Ovary (tissue), 7 donors: ENCODE measurements at regions not wholly inside any gene's neighbourhood (a gene's known extent, or its start where the extent isn't known, plus 50 kb on each side); places are given as distances from the start of the nearest gene placed in this dataset.

Experiments used
- DNase-seq, 5 donors: peaks; one replicate each; pipeline ENCODE4 v3.0.0-alpha.2; 2019 to 2020
- H3K27ac ChIP-seq, 2 donors: fragments of 200-600 bp; one replicate each; pipeline versions ENCODE4 v1.5.1 to v1.8.0; 2019 to 2022
- H3K27me3 ChIP-seq: fragments of 200-600 bp; one replicate; pipeline ENCODE4 v1.8.0; 2022
- H3K36me3 ChIP-seq: fragments of 200-600 bp; sonication (generic); one replicate; pipeline ENCODE4 v1.5.1; 2019
- H3K4me1 ChIP-seq: one replicate; pipeline ENCODE4 v1.8.1; 2013; ENCODE audit warnings: mild to moderate bottlenecking, moderate library complexity; ENCODE audit not compliant: insufficient read depth
- H3K4me3 ChIP-seq: fragments of 200-600 bp; sonication (generic); one replicate; pipeline ENCODE4 v1.5.1; 2017
- H3K9me3 ChIP-seq, 2 donors: fragments of 200-600 bp in 1 of 2; sonication (generic) in 1 of 2; one replicate each; pipeline versions ENCODE4 v1.5.1 to v1.8.1; 2013 to 2019; ENCODE audit warnings: mild to moderate bottlenecking in 1 of 2, moderate library complexity in 1 of 2
- EP300 ChIP-seq: sonication (generic); formaldehyde crosslinking; IDR thresholded peaks from one replicate; pipeline ENCODE4 v1.6.1; 2017; ENCODE audit warnings: antibody characterized with exemption
- POLR2A ChIP-seq: fragments of 450-650 bp; IDR thresholded peaks from one replicate; pipeline ENCODE4 v1.6.1; 2017; ENCODE audit warnings: antibody characterized with exemption, mild to moderate bottlenecking, moderate library complexity
- WGBS, 3 donors: extraction: QIAGEN DNeasy Blood & Tissue Kit in 1 of 3; methylation state at CpG; one replicate each; pipeline versions ENCODE4 v1.1.5 to v1.1.7; 2013 to 2017; 5-methylcytosine and 5-hydroxymethylcytosine counted together
- intact Hi-C, 4 donors: fragments of 100-400 bp; cut with DNase I; formaldehyde crosslinking; loops; one replicate each; pipeline versions ENCODE4 v1.11.0 to v1.15.1; 2022 to 2023
- TF ChIP-seq, protein P1 (sequence below), 3 donors: fragments of 450-650 bp in 2 of 3; fragments of 200-600 bp in 1 of 3; IDR thresholded peaks; one replicate each; pipeline versions ENCODE4 v1.5.1 to v1.8.0; 2016 to 2022; ENCODE audit warnings: antibody characterized with exemption in 3 of 3, mild to moderate bottlenecking in 1 of 3
- donor health status: DM: no; HTN: no; CAD: no; lungs with moderate emphysema.
- donor health status: DM: no; HTN: no; CAD: no.
- donor health status: Bipolar disorder and iron deficiency.
- donor health status: DM: no; HTN: no; CAD: no.
- donor health status: DM: yes; HTN: yes; CAD: no.

DNA sequence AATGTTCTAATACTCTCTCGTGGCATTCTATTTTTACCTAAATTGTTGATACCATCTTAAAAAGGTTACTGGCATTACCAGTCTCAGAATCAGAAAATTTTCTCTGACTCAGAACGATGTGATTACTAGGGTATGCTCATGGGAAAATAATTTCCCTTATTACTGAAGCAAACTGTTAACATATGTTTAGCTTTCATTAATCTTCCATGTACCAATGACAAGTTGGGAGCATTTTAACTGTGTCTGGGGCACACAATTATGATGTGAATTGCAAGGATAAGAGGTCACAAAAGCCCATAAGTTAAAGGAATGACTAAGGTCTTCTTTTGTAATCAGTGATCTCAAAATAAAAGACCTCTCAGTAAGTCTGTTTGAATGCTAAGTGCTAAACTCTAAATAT lies 1254.6 kb downstream of the PCDH18 start:
- Histone ChIP-seq H3K27me3 (no peaks in the 10 kb centered on the region), H3K4me1 (no peaks in the 10 kb centered on the region), H3K36me3 (no peaks in the 10 kb centered on the region), H3K27ac (no peak overlapping the region), H3K4me3 (no peak overlapping the region), H3K9me3 (no peaks in the 10 kb centered on the region)
- intact Hi-C loops = no loop called here
- no peak for DNase-seq
- TF ChIP-seq EP300 = no peak
- TF ChIP-seq, protein P1, sequence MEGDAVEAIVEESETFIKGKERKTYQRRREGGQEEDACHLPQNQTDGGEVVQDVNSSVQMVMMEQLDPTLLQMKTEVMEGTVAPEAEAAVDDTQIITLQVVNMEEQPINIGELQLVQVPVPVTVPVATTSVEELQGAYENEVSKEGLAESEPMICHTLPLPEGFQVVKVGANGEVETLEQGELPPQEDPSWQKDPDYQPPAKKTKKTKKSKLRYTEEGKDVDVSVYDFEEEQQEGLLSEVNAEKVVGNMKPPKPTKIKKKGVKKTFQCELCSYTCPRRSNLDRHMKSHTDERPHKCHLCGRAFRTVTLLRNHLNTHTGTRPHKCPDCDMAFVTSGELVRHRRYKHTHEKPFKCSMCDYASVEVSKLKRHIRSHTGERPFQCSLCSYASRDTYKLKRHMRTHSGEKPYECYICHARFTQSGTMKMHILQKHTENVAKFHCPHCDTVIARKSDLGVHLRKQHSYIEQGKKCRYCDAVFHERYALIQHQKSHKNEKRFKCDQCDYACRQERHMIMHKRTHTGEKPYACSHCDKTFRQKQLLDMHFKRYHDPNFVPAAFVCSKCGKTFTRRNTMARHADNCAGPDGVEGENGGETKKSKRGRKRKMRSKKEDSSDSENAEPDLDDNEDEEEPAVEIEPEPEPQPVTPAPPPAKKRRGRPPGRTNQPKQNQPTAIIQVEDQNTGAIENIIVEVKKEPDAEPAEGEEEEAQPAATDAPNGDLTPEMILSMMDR (IDR thresholded peaks at IDR 0.05) = no peak
- no peak for TF ChIP-seq POLR2A
- 4 to 23% (median 6%) methylated on average over 2 of the region's 2 CpGs for WGBS, 3 donors

DNA sequence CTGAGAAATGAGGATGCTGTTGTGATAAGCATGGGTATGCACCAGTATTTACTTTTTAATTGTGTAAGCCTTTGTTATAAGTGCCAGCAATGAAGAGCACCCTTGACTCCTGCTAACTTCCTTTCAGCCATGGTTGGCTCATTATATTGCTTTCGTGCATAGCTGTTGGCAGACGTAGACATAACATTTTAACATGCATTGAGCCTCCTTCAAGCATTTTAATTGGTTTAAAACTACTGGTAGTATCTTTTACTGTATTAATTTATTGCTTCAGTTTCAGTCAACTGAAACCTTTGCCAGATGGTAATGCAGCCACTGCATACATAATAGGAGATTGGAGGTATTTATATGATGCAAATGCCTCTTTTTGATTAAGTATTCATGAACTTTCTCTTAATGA lies 1285.4 kb downstream of the PCDH18 start:
- Histone ChIP-seq H3K9me3 (no peaks in the 10 kb centered on the region), H3K36me3 (no peaks in the 10 kb centered on the region), H3K4me3 (no peak overlapping the region), H3K27me3 (no peaks in the 10 kb centered on the region), H3K27ac (no peak overlapping the region), H3K4me1 (no peaks in the 10 kb centered on the region)
- whole genome bisulfite sequencing, 3 donors = 14 to 24% (median 23%) methylated on average over 2 of the region's 2 CpGs
- TF ChIP-seq EP300 = no peak
- TF ChIP-seq, protein P1 (IDR thresholded peaks at IDR 0.05) = no peak
- no peak for TF ChIP-seq POLR2A
- intact Hi-C loops = no loop called here
- no peak for DNase-seq

DNA sequence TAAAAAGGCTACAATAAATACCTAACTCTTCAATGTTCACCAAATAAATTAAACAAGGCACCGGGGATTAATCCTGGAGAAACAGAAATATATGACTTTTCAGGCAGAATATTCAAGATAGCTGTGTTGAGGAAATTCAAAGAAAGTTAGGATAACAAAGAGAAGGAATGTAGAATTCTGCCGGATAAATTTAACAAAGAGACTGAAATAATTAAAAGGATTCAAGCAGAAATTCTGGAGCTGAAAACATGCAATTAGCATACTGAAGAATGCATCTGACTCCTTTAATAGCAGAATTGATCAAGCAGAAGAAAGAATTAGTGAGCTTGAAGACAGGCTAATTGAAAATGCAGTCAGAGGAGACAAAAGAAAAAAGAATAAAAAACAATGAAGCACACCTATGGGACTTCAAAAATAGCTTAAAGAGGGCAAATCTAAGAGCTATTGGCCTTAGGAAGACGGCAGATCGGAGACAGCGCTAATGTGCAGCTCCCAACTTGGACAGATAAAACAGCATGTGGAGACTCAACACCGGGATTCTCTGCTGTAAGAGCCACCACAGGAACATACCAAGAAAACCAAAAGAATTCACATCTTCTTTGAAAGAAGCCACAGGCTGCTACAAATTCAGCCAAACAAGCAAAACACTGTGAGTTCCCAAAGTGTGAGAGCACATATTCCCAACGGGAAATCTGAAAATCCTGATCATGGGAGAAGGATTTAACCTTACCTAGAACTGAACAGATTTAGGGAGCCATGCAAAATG lies 1290.9 kb downstream of the PCDH18 start:
- TF ChIP-seq POLR2A (no peak), EP300 (no peak)
- TF ChIP-seq, protein P1 (IDR thresholded peaks at IDR 0.05) = no peak
- WGBS, 3 donors = 69 to 80% (median 76%) methylated on average over 7 of the region's 7 CpGs
- DNase-seq = no peak
- no peaks in the 10 kb centered on the region for H3K9me3 ChIP-seq
- no peaks in the 10 kb centered on the region for H3K36me3 ChIP-seq
- no peaks in the 10 kb centered on the region for H3K4me1 ChIP-seq
- H3K27me3 ChIP-seq = no peaks in the 10 kb centered on the region
- H3K27ac ChIP-seq = no peak overlapping the region
- intact Hi-C loops = no loop called here
- no peak overlapping the region for H3K4me3 ChIP-seq

DNA sequence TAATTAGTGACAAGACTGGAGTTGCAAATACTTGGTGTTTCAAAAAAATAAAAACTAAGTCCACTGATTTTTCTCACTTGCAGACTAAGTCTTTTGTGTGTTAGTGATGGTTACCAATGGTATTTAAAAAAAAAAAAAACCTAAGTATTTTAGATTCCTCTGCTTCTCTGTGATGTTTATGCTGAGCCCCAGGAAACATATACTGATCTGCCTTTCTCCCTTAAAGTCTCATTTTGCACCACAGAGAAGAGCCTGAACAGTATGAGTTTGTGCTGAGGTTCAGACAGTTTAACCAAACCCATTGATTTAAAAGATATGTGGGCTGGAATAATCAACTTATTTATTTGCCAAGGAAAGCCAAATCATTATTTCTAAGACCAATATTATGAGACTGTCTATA lies 1305.0 kb downstream of the PCDH18 start:
- Histone ChIP-seq H3K9me3 (no peaks in the 10 kb centered on the region), H3K36me3 (no peaks in the 10 kb centered on the region), H3K27me3 (no peaks in the 10 kb centered on the region), H3K4me3 (no peak overlapping the region), H3K4me1 (no peaks in the 10 kb centered on the region), H3K27ac (no peak overlapping the region)
- intact Hi-C loops = no loop called here
- no peak for DNase-seq
- TF ChIP-seq POLR2A = no peak

DNA sequence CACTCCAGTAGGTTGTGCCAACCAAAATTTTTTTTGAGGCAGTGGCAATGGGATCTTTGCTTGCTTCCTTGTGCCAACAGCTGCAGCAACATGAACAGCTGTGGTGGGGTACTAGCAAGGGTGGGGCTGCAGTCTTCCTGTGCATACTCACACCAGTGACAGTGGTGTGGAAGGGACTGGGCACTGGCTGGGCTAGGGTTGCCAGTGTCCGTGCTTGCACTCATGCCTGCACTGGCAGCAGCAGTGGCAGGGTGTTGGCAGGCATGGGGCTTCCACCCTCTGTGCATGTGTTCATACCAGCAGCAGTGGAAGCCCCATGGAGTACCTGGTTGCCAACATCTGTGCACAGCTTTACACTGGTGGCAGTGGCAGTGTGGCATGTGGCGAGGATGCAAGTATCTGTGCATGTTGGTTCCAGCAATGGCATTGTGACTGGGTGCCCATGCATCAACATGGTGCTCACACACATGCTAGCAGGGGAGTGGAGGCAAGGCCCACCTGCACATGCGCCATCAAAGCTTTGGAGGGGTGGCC lies 1312.6 kb downstream of the PCDH18 start:
- H3K4me1 ChIP-seq = no peaks in the 10 kb centered on the region
- TF ChIP-seq, protein P1 (IDR thresholded peaks at IDR 0.05) = no peak
- TF ChIP-seq POLR2A (no peak), EP300 (no peak)
- H3K9me3 ChIP-seq = no peaks in the 10 kb centered on the region
- H3K4me3 ChIP-seq = no peak overlapping the region
- H3K27ac ChIP-seq = no peak overlapping the region
- intact Hi-C loops = no loop called here
- no peak for DNase-seq
- WGBS, 3 donors = 92 to 100% (median 95%) methylated on average over 3 of the region's 3 CpGs
- H3K36me3 ChIP-seq = no peaks in the 10 kb centered on the region
- H3K27me3 ChIP-seq = no peaks in the 10 kb centered on the region
